HL-60 (cell line): ENCODE measurements at regions not wholly inside any gene's neighbourhood (a gene's known extent, or its start where the extent isn't known, plus 50 kb on each side); places are given as distances from the start of the nearest gene placed in this dataset.

Experiments
- DNase-seq, 2 experiments: peaks; one replicate each; pipeline ENCODE4 v3.0.0-alpha.2; 2010 to 2020; ENCODE audit warnings: low read depth in 1 of 2, low spot score in 1 of 2
- H3K27ac ChIP-seq: fragments of 250-450 bp; sonication (Bioruptor Pico); replicated peaks from 2 replicates; pipeline ENCODE4 v1.5.1; 2020; ENCODE audit warnings: mild to moderate bottlenecking, moderate library complexity
- H3K27me3 ChIP-seq: fragments of 250-450 bp; sonication (Bioruptor Pico); 2 replicates; pipeline ENCODE4 v1.5.1; 2021; ENCODE audit warnings: mild to moderate bottlenecking, moderate library complexity; ENCODE audit not compliant: insufficient read depth, poor library complexity, severe bottlenecking
- H3K4me3 ChIP-seq: replicated peaks from 2 replicates; pipeline ENCODE4 v1.5.1; 2011; ENCODE audit warnings: mild to moderate bottlenecking, control low read depth, low read length; ENCODE audit not compliant: insufficient read depth
- CTCF ChIP-seq: IDR thresholded peaks from one replicate; pipeline ENCODE4 v1.5.1; 2011; ENCODE audit warnings: low read length, control low read depth, inconsistent platforms; ENCODE audit not compliant: insufficient read depth
- GABPA ChIP-seq: IDR thresholded peaks from 2 replicates; pipeline ENCODE4 v1.6.1; 2012; ENCODE audit warnings: low read depth
- POLR2AphosphoS5 ChIP-seq: IDR thresholded peaks from 2 replicates; pipeline ENCODE4 v1.6.1; 2012; ENCODE audit warnings: low read depth
- REST ChIP-seq: IDR thresholded peaks from 2 replicates; pipeline ENCODE4 v1.6.1; 2012; ENCODE audit warnings: low read depth; ENCODE audit not compliant: insufficient replicate concordance
- SPI1 ChIP-seq: IDR thresholded peaks from 2 replicates; pipeline ENCODE4 v1.6.1; 2012; ENCODE audit warnings: low read depth, mild to moderate bottlenecking, borderline replicate concordance

GRCh38 chr4:14596904-14597303, 405.4 kb upstream of the CPEB2 start:
- Histone ChIP-seq H3K27ac (no peak overlapping the region), H3K4me3 (no peak overlapping the region), H3K27me3 (no peaks in the 10 kb centered on the region)
- DNase-seq: no peak
- TF ChIP-seq CTCF (no peak), POLR2AphosphoS5 (no peak), SPI1 (no peak), REST (no peak), GABPA (no peak)

GRCh38 chr4:14602206-14602605, 400.1 kb upstream of the CPEB2 start:
- no peak for TF ChIP-seq REST
- TF ChIP-seq CTCF: no peak
- TF ChIP-seq GABPA: no peak
- no peak for TF ChIP-seq SPI1
- TF ChIP-seq POLR2AphosphoS5: no peak
- Histone ChIP-seq H3K4me3 (no peak overlapping the region), H3K27me3 (no peaks in the 10 kb centered on the region), H3K27ac (no peak overlapping the region)
- no peak for DNase-seq

GRCh38 chr4:14607001-14607400, 395.3 kb upstream of the CPEB2 start:
- no peak overlapping the region for H3K27ac ChIP-seq
- TF ChIP-seq GABPA (no peak), REST (no peak), SPI1 (no peak), POLR2AphosphoS5 (no peak), CTCF (no peak)
- DNase-seq: no peak
- no peak overlapping the region for H3K4me3 ChIP-seq
- no peaks in the 10 kb centered on the region for H3K27me3 ChIP-seq
